Ishikawa (cell line): ENCODE measurements at regions not wholly inside any gene's neighbourhood (a gene's known extent, or its start where the extent isn't known, plus 50 kb on each side); places are given as distances from the start of the nearest gene placed in this dataset.

Experiments
- CEBPB ChIP-seq: IDR thresholded peaks from 2 replicates; pipeline ENCODE4 v1.6.1; 2012
- CREB1 ChIP-seq: IDR thresholded peaks from 2 replicates; pipeline ENCODE4 v1.6.1; 2012; ENCODE audit warnings: low read depth
- EGR1 ChIP-seq: IDR thresholded peaks from 2 replicates; pipeline ENCODE4 v1.6.1; 2012
- EP300 ChIP-seq: IDR thresholded peaks from 2 replicates; pipeline ENCODE4 v1.6.1; 2012; ENCODE audit warnings: borderline replicate concordance
- FOXM1 ChIP-seq: IDR thresholded peaks from 2 replicates; pipeline ENCODE4 v1.6.1; 2012; ENCODE audit warnings: low read depth, borderline replicate concordance
- NFIC ChIP-seq: IDR thresholded peaks from 2 replicates; pipeline ENCODE4 v1.6.1; 2012
- RAD21 ChIP-seq: IDR thresholded peaks from 2 replicates; pipeline ENCODE4 v1.6.1; 2012; ENCODE audit warnings: low read depth
- TAF1 ChIP-seq: IDR thresholded peaks from 2 replicates; pipeline ENCODE4 v1.6.1; 2012; ENCODE audit warnings: low read depth, mild to moderate bottlenecking
- TCF12 ChIP-seq: IDR thresholded peaks from 2 replicates; pipeline ENCODE4 v1.6.1; 2012; ENCODE audit warnings: low read depth
- TEAD4 ChIP-seq: IDR thresholded peaks from 2 replicates; pipeline ENCODE4 v1.6.1; 2012
- YY1 ChIP-seq: IDR thresholded peaks from 2 replicates; pipeline ENCODE4 v1.6.1; 2012; ENCODE audit warnings: low read depth
- ZBTB7A ChIP-seq: IDR thresholded peaks from 2 replicates; pipeline ENCODE4 v1.6.1; 2012; ENCODE audit warnings: low read depth
- TF ChIP-seq, protein P1 (sequence below): IDR thresholded peaks from 2 replicates; pipeline ENCODE4 v1.6.1; 2012
- TF ChIP-seq, protein P2 (sequence below): IDR thresholded peaks from 2 replicates; pipeline ENCODE4 v1.6.1; 2012
- TF ChIP-seq, protein P3 (sequence below): IDR thresholded peaks from 2 replicates; pipeline ENCODE4 v1.6.1; 2012; ENCODE audit warnings: low read depth, mild to moderate bottlenecking

DNA sequence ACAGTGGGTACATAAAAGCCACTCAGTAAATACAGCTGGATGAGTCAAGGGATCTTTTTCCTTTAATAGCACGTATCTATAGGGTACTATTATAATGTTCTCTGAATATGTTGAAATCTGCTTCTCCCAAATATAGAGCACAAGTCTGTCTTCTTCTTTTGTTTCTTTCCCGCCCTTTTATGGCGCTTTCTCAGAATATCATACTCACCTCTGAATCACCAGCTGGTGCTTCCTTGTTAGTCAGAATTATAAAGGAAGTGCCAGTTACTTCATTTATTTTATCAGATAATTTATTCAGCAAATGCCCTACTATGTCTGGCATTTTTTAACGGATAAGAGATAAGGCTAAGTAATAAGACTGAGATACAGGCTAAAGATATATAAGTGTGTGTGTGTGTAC is 772.9 kb downstream of the SORCS3 start:
- TF ChIP-seq, protein P1, sequence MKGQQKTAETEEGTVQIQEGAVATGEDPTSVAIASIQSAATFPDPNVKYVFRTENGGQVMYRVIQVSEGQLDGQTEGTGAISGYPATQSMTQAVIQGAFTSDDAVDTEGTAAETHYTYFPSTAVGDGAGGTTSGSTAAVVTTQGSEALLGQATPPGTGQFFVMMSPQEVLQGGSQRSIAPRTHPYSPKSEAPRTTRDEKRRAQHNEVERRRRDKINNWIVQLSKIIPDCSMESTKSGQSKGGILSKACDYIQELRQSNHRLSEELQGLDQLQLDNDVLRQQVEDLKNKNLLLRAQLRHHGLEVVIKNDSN, result no peak
- TF ChIP-seq RAD21 (no peak), YY1 (no peak), NFIC (no peak), FOXM1 (no peak), ZBTB7A (no peak)
- TF ChIP-seq, protein P2, sequence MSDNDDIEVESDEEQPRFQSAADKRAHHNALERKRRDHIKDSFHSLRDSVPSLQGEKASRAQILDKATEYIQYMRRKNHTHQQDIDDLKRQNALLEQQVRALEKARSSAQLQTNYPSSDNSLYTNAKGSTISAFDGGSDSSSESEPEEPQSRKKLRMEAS, result no peak
- TF ChIP-seq, protein P3, sequence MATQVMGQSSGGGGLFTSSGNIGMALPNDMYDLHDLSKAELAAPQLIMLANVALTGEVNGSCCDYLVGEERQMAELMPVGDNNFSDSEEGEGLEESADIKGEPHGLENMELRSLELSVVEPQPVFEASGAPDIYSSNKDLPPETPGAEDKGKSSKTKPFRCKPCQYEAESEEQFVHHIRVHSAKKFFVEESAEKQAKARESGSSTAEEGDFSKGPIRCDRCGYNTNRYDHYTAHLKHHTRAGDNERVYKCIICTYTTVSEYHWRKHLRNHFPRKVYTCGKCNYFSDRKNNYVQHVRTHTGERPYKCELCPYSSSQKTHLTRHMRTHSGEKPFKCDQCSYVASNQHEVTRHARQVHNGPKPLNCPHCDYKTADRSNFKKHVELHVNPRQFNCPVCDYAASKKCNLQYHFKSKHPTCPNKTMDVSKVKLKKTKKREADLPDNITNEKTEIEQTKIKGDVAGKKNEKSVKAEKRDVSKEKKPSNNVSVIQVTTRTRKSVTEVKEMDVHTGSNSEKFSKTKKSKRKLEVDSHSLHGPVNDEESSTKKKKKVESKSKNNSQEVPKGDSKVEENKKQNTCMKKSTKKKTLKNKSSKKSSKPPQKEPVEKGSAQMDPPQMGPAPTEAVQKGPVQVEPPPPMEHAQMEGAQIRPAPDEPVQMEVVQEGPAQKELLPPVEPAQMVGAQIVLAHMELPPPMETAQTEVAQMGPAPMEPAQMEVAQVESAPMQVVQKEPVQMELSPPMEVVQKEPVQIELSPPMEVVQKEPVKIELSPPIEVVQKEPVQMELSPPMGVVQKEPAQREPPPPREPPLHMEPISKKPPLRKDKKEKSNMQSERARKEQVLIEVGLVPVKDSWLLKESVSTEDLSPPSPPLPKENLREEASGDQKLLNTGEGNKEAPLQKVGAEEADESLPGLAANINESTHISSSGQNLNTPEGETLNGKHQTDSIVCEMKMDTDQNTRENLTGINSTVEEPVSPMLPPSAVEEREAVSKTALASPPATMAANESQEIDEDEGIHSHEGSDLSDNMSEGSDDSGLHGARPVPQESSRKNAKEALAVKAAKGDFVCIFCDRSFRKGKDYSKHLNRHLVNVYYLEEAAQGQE, result no peak

DNA sequence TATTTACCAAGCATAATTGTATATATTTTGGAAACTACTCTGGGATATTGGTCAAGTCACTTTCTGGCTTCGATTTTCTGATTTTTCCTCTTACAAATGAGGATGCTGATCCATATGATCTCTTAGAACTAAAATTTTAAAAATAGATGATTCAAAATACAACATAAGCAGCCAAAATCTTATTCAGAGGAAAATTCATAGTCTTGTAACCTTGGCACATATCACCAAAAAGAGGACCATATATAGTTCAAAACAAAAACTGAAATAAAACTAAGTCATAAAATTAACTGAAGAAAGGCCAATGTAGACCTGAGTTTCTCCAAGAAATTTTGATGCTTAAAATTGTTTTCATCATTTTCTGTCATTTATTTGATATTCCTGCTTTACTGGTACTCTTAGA is 768.3 kb downstream of the SORCS3 start:
- TF ChIP-seq, protein P3, result no peak
- TF ChIP-seq CREB1, result no peak

DNA sequence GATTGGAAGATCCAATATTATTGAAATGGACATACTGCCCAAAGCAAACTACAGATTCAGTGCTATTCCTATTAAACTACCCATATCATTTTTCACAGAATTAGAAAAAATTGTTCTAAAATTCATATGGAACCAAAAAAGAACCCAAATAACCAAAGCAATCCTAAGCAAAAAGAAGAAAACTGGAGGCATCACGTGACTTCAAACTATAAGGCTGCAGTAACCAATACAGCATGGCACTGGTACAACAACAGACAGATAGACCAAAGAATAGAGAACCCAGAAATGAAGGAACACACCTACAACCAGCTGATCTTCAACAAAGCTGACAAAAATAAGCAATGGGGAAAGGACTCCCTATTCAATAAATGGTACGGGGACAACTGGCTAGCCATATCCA is 765.4 kb downstream of the SORCS3 start:
- TF ChIP-seq EP300 (no peak), CREB1 (no peak), NFIC (no peak), ZBTB7A (no peak), YY1 (no peak), EGR1 (no peak), TCF12 (no peak), TEAD4 (no peak), TAF1 (no peak)
- TF ChIP-seq, protein P2, result no peak
- TF ChIP-seq, protein P3, result no peak
- TF ChIP-seq, protein P1, result no peak

DNA sequence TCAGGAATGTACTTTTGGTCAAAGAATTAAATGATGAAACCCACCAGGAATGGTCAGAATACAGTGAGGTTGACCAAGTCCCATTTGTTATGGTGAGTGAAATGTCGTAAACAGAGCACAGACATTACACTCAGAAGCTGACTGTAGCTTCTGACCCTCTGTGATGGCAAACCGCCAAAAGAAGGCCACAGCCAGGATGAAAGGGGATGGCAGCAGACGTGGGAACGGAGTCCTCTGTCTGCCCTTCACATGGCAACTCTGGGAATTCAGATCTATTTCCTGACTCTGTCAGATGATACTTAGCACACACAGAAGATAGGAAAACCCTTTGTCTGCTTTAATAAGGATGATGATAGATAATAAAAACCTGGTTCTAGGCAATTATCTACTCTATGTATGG is 757.1 kb downstream of the SORCS3 start:
- TF ChIP-seq CEBPB, result no peak
- TF ChIP-seq YY1, result no peak

DNA sequence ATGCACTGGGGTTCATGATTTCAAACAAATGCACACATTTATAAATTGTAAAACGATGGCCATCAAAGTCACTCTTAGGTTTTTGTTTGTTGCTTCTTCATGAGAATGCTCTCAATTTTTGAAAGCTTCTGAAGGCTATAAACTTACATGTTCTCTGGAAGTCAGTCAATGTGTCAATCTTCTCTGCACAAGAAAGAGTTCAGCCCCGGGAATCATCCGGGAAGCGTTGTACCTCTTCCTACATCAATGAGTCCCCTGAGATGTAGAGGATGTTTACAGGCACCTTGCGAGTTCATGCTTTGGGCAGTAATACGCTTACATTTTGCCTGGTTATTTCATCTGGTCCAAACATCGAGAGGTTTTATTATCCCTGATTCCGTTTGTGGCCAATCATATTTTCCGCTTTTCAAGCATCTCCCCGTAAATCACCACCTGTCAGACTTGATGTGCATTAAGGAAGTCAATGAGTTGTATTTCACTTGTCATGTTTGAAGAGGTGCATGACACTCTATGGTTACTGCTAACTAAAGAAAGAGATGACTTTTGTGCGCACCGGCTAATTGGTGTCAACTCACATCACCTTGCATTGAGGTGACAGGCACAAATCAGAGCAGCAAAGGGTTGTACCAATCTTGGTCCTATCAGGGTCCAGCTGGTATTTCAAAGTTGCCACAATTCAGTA is 750.7 kb downstream of the SORCS3 start:
- TF ChIP-seq YY1, result no peak
- TF ChIP-seq, protein P3, result no peak
- no peak for TF ChIP-seq FOXM1
- no peak for TF ChIP-seq TCF12
- no peak for TF ChIP-seq CEBPB
- TF ChIP-seq, protein P2, result no peak
- TF ChIP-seq, protein P1, result no peak
